Calu3 (cell line): ENCODE measurements at regions not wholly inside any gene's neighbourhood (a gene's known extent, or its start where the extent isn't known, plus 50 kb on each side); places are given as distances from the start of the nearest gene placed in this dataset.

Experiments
- BruUV-seq: library from RNA; stranded (reverse); fragments of 400-500 nt; replicated peaks from 2 replicates; lab custom pipeline; 2021; lab: Mats Ljungman, UMichigan
- CTCF ChIA-PET: fragments of 300-600 bp; sonication (Branson Sonifier 250); formaldehyde crosslinking; loops from one replicate; lab custom pipeline; 2022; ENCODE audit warnings: antibody characterized with exemption; lab: Charles Lee
- DNase-seq: peaks from one replicate; pipeline ENCODE4 v3.0.0; 2022
- H3K27ac Mint-ChIP-seq: one replicate; pipeline ENCODE4 v1.8.0; 2022; ENCODE audit warnings: mixed read lengths; ENCODE audit not compliant: unreplicated experiment
- H3K27me3 Mint-ChIP-seq: one replicate; pipeline ENCODE4 v1.8.0; 2022; ENCODE audit warnings: mixed read lengths; ENCODE audit not compliant: unreplicated experiment
- H3K36me3 Mint-ChIP-seq: one replicate; pipeline ENCODE4 v1.8.0; 2022; ENCODE audit warnings: mild to moderate bottlenecking, moderate library complexity, mixed read lengths; ENCODE audit not compliant: insufficient read depth, unreplicated experiment
- H3K4me1 Mint-ChIP-seq: one replicate; pipeline ENCODE4 v1.8.0; 2022; ENCODE audit warnings: mild to moderate bottlenecking, low read depth, mixed read lengths; ENCODE audit not compliant: unreplicated experiment
- H3K4me3 Mint-ChIP-seq: one replicate; pipeline ENCODE4 v1.8.0; 2022; ENCODE audit warnings: mild to moderate bottlenecking, low read depth, moderate library complexity, mixed read lengths; ENCODE audit not compliant: unreplicated experiment
- H3K9me3 Mint-ChIP-seq: one replicate; pipeline ENCODE4 v1.8.0; 2022; ENCODE audit warnings: low read depth, mixed read lengths; ENCODE audit not compliant: unreplicated experiment
- intact Hi-C: fragments of 100-400 bp; cut with micrococcal nuclease; formaldehyde crosslinking; loops from one replicate; pipeline ENCODE4 v1.10.0; 2022; ENCODE audit not compliant: unreplicated experiment
- TF ChIP-seq, protein P1 (sequence below): fragments of 200-600 bp; IDR thresholded peaks from one replicate; pipeline ENCODE4 v1.8.0; 2022; ENCODE audit warnings: antibody characterized with exemption; ENCODE audit not compliant: unreplicated experiment

DNA sequence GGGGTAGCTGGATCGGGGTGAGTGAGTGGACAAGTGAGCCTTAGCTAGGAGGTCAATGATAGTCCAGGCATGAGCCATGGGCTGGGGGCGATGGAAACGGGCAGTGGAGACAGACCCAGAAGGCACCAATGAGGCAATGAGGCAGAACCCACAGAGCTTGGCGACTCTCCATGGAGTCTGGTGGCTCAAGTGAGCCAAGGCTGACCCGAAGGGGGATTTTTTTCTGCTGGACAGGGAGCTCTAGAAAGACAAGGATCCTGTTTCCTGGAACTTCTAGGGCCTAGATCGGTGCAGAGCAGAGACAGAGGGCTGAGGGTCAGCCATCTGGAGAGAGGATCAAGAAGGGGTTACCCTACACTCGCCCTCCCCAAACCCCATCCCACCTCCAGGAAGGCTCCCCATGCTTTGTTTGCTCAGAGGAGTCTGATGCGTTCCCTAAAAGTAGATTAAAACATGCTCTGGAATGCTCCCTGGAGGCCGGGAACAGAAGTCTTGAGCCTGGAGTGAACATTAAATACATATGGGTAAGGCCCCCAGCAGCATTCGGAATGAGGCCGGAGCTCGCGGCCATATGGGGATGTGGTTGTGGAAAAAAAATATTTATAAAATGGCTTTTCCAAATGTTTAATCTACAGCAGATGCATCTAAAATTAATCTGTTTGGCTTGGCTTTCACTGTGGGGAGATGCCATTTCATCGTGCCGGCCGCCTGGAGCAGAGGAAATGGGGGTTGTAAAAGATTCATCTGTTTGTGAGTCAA, 237.8 kb upstream of the PMEPA1 start:
- intact Hi-C loops, result no loop called here
- TF ChIP-seq, protein P1, sequence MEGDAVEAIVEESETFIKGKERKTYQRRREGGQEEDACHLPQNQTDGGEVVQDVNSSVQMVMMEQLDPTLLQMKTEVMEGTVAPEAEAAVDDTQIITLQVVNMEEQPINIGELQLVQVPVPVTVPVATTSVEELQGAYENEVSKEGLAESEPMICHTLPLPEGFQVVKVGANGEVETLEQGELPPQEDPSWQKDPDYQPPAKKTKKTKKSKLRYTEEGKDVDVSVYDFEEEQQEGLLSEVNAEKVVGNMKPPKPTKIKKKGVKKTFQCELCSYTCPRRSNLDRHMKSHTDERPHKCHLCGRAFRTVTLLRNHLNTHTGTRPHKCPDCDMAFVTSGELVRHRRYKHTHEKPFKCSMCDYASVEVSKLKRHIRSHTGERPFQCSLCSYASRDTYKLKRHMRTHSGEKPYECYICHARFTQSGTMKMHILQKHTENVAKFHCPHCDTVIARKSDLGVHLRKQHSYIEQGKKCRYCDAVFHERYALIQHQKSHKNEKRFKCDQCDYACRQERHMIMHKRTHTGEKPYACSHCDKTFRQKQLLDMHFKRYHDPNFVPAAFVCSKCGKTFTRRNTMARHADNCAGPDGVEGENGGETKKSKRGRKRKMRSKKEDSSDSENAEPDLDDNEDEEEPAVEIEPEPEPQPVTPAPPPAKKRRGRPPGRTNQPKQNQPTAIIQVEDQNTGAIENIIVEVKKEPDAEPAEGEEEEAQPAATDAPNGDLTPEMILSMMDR, result no peak
- CTCF ChIA-PET, result no interaction called here
- DNase-seq, result no peak
- H3K9me3 Mint-ChIP-seq, result peaks cover 7% of the 10 kb centered on the region
- H3K4me1 Mint-ChIP-seq, result peaks cover 10% of the 10 kb centered on the region
- peaks cover 4% of the 10 kb centered on the region for H3K36me3 Mint-ChIP-seq
- no TSS peak for BruUV-seq
- no peaks in the 10 kb centered on the region for H3K27me3 Mint-ChIP-seq
- no peak overlapping the region for H3K4me3 Mint-ChIP-seq
- H3K27ac Mint-ChIP-seq, result no peak overlapping the region

DNA sequence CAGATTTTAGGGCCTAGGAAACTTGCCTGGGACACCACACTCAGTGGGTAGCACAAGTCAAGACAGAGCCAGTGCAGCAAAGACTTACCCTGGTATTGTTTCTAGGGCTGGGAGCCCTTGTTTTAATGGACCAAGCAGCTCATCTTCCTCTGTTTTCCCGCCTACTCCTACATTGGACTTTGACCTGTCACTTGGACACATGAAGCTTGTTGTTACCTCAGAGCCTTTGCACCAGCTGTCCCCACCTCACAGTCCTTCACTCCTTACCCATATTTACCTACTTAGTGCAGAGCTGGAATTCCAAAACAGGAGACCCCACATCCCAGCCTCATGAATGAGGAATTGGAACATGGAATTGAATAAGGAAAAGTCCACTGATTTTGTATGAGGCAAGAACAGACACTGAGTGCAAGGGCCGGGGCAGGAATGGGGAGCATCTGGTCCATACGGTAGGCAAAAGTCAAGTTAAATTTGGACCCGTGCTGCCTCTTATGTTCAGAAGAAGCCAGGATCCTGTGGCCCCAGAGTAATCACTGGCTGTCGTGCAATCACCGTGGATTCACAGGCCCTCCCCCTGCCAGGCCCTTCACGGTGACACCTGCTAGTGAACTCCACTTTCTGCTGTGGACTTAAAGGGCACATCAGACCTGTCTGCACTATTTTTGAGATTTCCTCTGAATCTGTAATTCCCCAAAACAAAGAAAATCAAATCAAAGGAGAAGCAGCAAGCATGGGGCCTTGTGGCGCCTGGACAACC, 236.9 kb upstream of the PMEPA1 start:
- Mint-ChIP-seq H3K27ac (no peak overlapping the region), H3K9me3 (peaks cover 7% of the 10 kb centered on the region), H3K36me3 (peaks cover 4% of the 10 kb centered on the region), H3K4me1 (peaks cover 14% of the 10 kb centered on the region), H3K4me3 (no peak overlapping the region), H3K27me3 (no peaks in the 10 kb centered on the region)
- DNase-seq, result no peak
- no TSS peak for BruUV-seq
- TF ChIP-seq, protein P1, result no peak
- CTCF ChIA-PET, result no interaction called here
- intact Hi-C loops, result no loop called here

DNA sequence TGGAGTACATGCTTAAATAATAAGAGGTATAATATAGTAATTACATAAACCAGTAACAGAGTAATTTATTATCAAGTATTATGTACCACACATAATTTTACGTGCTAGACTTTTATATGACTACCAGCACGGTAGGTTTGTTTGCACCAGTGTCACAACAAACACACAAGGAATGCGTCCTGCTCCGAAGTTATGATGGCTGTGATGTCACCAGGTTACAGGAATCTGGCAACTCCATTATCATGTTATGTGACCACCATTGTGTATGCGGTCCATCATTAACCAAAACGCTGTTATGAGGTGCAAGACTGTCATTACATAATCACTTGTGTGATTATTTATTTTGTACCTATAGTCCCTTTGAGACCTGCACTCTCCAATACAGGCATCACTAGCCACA, 235.2 kb upstream of the PMEPA1 start:
- intact Hi-C loops, result loop anchor here (5.0 kb wide), 1 partner anchor 52 kb away; no protein-coding TSS in a partner anchor
- CTCF ChIA-PET, result interaction anchor here (0.5 kb wide), 1 partner anchor 363 kb away, joined by 3 read pairs; no protein-coding TSS in a partner anchor
- Mint-ChIP-seq H3K9me3 (peaks cover 7% of the 10 kb centered on the region), H3K4me1 (peaks cover 31% of the 10 kb centered on the region), H3K4me3 (no peak overlapping the region), H3K27me3 (no peaks in the 10 kb centered on the region), H3K27ac (no peak overlapping the region), H3K36me3 (peaks cover 4% of the 10 kb centered on the region)
- DNase-seq, result no peak
- BruUV-seq, result no TSS peak
- TF ChIP-seq, protein P1, result no peak

DNA sequence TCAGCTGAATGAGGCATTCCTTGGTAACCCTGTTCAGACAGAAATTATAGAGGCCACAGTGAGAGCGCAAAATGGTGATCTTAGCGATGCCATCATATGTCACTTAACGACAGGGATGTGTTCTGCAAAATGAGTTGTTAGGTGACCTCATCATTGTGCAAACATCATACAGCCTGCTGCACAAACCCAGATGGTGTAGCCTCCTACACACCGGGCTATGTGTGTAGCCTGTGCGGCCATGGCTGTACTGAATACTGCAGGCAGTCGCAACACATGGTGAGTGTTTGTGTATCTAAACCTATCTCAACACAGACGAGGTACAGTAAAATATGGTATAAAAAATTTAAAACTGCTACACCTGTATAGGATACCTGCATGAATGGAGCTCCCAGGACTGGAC, 234.1 kb upstream of the PMEPA1 start:
- no TSS peak for BruUV-seq
- Mint-ChIP-seq H3K27me3 (no peaks in the 10 kb centered on the region), H3K9me3 (peaks cover 5% of the 10 kb centered on the region), H3K4me1 (peaks cover 41% of the 10 kb centered on the region), H3K4me3 (no peak overlapping the region), H3K36me3 (peaks cover 4% of the 10 kb centered on the region), H3K27ac (no peak overlapping the region)
- intact Hi-C loops, result loop anchor here (5.0 kb wide), 1 partner anchor 53 kb away; no protein-coding TSS in a partner anchor
- DNase-seq, result no peak
- CTCF ChIA-PET, result no interaction called here
- TF ChIP-seq, protein P1, result no peak
